GM12872 (cell line): ENCODE measurements at regions not wholly inside any gene's neighbourhood (a gene's known extent, or its start where the extent isn't known, plus 50 kb on each side); places are given as distances from the start of the nearest gene placed in this dataset.

Experiments
- TF ChIP-seq, protein P1 (sequence below): IDR thresholded peaks from 3 replicates; pipeline ENCODE4 v1.5.1; 2011; ENCODE audit warnings: low read depth, mild to moderate bottlenecking, low read length, moderate library complexity; ENCODE audit not compliant: insufficient read depth

DNA sequence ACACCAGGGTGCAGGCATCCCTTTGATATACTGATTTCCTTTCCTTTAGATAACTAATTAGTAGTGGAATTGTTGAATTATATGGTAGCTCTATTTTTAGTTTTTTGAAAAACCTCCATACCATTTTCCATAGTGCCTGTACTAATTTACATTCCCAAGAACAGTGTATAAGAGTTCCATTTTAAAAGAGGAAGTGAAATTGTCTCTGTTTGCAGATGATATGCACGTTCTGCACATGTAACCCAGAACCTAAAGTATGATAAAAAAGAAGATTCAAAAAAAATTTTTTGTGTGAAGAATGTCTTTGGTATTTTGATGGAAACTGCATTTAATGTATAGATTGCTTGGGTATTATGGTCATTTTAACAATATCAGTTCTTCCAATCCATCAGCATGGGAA, 424.0 kb upstream of the CCNH start:
- TF ChIP-seq, protein P1, sequence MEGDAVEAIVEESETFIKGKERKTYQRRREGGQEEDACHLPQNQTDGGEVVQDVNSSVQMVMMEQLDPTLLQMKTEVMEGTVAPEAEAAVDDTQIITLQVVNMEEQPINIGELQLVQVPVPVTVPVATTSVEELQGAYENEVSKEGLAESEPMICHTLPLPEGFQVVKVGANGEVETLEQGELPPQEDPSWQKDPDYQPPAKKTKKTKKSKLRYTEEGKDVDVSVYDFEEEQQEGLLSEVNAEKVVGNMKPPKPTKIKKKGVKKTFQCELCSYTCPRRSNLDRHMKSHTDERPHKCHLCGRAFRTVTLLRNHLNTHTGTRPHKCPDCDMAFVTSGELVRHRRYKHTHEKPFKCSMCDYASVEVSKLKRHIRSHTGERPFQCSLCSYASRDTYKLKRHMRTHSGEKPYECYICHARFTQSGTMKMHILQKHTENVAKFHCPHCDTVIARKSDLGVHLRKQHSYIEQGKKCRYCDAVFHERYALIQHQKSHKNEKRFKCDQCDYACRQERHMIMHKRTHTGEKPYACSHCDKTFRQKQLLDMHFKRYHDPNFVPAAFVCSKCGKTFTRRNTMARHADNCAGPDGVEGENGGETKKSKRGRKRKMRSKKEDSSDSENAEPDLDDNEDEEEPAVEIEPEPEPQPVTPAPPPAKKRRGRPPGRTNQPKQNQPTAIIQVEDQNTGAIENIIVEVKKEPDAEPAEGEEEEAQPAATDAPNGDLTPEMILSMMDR = no peak

DNA sequence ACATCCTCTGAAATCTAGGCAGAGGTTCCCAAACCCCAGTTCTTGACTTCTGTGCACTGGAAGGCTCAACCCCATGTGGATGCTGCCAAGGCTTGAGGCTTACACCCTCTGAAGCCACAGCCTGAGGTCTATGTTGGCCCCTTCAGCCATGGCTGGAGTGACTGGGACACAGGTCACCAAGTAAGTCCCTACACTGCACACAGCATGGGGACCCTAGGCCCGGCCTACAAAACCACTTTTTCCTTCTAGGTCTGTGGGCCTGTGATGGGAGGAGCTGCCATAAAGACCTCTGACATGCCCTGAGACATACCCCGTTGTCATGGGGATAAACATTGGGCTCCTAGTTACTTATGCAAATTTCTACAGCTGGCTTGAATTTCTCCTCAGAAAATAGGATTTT, 418.8 kb upstream of the CCNH start:
- TF ChIP-seq, protein P1 = no peak

DNA sequence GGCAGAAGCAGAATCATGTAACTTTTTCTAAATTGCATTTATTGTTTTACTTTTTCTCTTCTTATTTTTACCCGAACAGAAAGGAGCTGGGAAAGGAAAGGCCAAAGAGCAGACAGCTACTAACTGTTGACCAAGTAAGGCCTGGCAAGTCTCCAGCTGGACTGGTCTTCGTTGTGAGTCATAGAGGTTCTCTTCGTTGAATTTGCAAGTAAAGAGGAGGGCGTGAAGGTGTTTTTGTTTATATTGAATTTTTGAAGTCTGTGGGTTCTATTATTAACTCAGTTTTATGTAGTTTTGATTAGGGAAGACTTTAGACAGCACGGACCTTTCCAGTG, 416.5 kb upstream of the CCNH start:
- TF ChIP-seq, protein P1 = no peak

GRCh38 chr5:87828545-87829216, 416.0 kb upstream of the CCNH start:
- TF ChIP-seq, protein P1 = no peak

DNA sequence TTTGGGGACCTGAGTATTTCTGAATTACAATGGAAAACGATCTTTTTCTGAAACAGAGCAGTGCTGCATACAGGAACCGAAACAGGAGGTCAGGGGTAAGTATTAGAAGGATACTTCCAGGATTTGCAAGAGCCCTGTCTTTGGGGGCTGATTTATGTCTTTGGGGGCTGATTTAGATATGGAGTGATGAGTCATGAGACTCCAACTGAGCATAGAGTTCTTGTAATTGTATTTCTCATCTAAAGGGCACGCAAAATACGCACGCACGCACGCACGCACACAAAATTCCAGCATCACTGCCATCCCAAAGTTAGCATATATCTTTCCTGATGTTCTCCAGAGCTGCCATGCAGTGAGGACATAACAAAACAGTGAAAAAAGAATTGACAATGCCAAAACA, 414.8 kb upstream of the CCNH start:
- TF ChIP-seq, protein P1 = no peak

DNA sequence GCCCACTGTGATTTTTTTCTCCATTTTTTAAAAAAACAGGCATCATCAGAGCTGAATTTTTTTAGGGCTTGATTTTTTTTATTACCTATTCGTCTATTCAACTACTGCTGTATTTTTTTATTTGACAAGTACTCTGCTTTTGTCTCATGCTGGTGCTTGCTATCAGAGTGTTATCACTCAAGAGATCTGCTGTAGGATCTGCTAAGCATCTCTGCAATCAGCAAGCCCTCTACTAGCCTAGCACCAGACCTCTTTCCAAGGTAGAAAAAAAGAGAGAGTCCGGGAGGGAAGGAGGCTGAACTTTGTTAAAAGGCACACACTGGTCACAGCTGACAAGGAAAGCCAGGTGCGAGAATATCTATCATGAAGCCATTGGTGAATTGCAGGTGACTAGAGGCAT, 413.8 kb upstream of the CCNH start:
- TF ChIP-seq, protein P1 = no peak

DNA sequence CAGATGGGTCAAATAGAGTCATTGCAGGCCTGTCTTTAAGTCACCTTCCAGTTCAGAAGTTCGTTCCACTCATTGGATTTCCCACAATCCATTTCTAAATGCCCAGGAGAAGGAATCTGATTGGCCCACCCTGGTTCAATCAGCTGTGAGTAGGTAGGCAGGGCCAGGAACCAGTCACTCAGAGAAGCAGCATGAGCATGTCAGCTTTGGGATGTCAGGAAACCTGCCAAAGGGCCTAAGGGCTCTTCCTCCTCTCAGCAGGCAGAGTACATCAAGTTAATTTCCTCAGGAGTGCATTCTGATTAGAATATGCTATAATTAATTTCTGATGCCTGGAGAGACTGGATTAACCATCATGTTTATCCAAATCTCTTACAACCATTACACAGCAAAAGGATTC, 412.9 kb upstream of the CCNH start:
- TF ChIP-seq, protein P1 = no peak
